ENCODE measurements at regions not wholly inside any gene's neighbourhood (a gene's known extent, or its start where the extent isn't known, plus 50 kb on each side); places are given as distances from the start of the nearest gene placed in this dataset.
"Not testable (repeated sequence)": the region's sequence is repeated elsewhere in the genome, so short reads cannot be mapped to it uniquely, and the experiment has no call there.

DNA sequence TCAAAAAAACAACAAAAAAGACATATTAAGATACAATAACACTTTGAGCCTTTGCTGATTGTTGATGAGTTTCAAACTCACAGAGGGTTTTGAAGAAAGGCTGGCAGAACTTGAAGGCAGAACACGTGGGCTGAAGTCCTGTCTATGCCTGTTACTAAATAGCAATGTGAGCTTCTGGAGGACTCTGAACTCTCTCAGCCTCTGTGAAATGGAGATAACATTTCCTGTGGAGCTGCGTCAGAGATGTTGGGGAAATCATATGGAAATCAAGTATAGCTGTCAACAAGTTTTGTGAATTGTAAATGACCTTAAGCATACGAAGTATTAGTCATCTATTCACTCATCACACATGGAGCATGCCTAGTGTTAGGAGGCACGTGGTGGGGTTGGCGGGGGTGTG is 130.4 kb upstream of the ERV3-1 start:
- no CpG with 5 or more reads among the region's 5 CpGs for WGBS, 2 experiments
- H3K9me3 ChIP-seq (ENCODE audit: control insufficient read depth, low read length); H3K4me3 ChIP-seq (ENCODE audit: insufficient read depth, low read depth, low read length); H3K27me3 ChIP-seq (ENCODE audit: control insufficient read depth, insufficient read depth, low read length, poor library complexity, severe bottlenecking); H3K27ac ChIP-seq (ENCODE audit: insufficient read depth, low read depth, low read length, poor library complexity, severe bottlenecking); H3K4me1 ChIP-seq (ENCODE audit: control insufficient read depth, insufficient read depth, low read length); H3K36me3 ChIP-seq (ENCODE audit: control insufficient read depth, insufficient read depth, low read length): not testable (repeated sequence)

DNA sequence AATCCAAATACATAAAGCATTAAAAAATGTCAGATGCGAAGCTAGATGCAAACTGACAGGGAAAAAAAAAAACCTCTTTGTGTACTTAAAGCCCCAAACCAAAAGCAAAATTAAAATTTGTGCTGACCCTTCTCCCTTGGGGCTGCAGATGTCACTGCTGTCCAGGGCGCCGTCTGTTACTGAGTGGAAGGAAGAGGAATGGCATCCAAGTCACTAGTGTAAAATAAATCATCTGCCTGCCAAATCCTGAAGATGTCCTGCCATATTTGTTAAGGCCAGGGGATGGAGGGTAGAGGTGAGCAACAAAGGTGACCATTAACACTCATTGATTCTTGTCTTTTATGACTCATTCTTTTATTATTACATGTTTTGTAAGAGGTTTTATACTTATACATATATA is 126.6 kb upstream of the ERV3-1 start:
- H3K9me3 ChIP-seq (ENCODE audit: control insufficient read depth, low read length); H3K27me3 ChIP-seq (ENCODE audit: control insufficient read depth, insufficient read depth, low read length, poor library complexity, severe bottlenecking); H3K36me3 ChIP-seq (ENCODE audit: control insufficient read depth, insufficient read depth, low read length); H3K4me1 ChIP-seq (ENCODE audit: control insufficient read depth, insufficient read depth, low read length); H3K27ac ChIP-seq (ENCODE audit: insufficient read depth, low read depth, low read length, poor library complexity, severe bottlenecking); H3K4me3 ChIP-seq (ENCODE audit: insufficient read depth, low read depth, low read length): not testable (repeated sequence)
- no CpG with 5 or more reads among the region's 3 CpGs for WGBS, 2 experiments

DNA sequence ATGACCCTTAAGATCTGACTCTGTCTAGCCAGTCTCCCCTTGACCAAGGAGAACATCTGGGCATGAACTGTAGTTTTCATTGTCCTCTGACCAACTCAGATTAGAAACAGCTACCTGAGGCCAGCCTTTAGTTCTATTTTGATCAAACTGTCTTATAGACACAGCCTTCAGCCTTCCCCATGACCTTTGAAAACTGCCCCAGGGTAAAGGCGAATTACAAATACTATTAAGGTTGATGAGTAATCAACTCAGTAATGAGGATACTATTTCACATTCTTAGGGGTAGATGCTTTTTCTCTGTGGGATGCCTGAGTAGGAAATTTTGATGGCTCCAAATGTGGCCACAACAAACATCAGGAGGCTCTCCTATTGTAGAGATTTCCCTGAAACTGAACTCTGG is 125.8 kb upstream of the ERV3-1 start:
- WGBS, 2 experiments: no CpG with 5 or more reads among the region's 1 CpG
- H3K4me3 ChIP-seq (ENCODE audit: insufficient read depth, low read depth, low read length); H3K36me3 ChIP-seq (ENCODE audit: control insufficient read depth, insufficient read depth, low read length); H3K9me3 ChIP-seq (ENCODE audit: control insufficient read depth, low read length); H3K27me3 ChIP-seq (ENCODE audit: control insufficient read depth, insufficient read depth, low read length, poor library complexity, severe bottlenecking); H3K4me1 ChIP-seq (ENCODE audit: control insufficient read depth, insufficient read depth, low read length); H3K27ac ChIP-seq (ENCODE audit: insufficient read depth, low read depth, low read length, poor library complexity, severe bottlenecking): not testable (repeated sequence)

DNA sequence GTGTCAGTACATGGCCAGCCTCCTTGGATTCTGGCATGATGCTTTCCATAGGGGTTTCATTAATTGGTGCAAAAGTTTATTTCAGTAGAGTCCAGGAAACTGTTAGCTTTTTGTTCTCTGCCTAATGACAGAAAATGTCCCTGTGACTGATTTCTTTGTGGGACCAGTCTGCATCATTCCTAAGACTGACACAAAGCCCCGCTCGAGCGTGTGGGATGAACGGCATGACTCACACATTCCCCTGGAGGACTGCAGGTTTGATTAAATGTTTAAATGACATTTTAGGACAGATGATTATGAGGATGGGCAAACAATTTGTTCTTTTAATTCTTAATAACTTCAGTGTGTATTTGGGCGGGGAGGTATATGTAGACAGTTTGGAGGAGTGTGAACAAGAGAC is 120.9 kb upstream of the ERV3-1 start:
- not testable (repeated sequence) for H3K36me3 ChIP-seq (ENCODE audit: control insufficient read depth, insufficient read depth, low read length); H3K27ac ChIP-seq (ENCODE audit: insufficient read depth, low read depth, low read length, poor library complexity, severe bottlenecking); H3K4me1 ChIP-seq (ENCODE audit: control insufficient read depth, insufficient read depth, low read length); H3K27me3 ChIP-seq (ENCODE audit: control insufficient read depth, insufficient read depth, low read length, poor library complexity, severe bottlenecking); H3K9me3 ChIP-seq (ENCODE audit: control insufficient read depth, low read length); H3K4me3 ChIP-seq (ENCODE audit: insufficient read depth, low read depth, low read length)
- no CpG with 5 or more reads among the region's 5 CpGs for WGBS, 2 experiments

DNA sequence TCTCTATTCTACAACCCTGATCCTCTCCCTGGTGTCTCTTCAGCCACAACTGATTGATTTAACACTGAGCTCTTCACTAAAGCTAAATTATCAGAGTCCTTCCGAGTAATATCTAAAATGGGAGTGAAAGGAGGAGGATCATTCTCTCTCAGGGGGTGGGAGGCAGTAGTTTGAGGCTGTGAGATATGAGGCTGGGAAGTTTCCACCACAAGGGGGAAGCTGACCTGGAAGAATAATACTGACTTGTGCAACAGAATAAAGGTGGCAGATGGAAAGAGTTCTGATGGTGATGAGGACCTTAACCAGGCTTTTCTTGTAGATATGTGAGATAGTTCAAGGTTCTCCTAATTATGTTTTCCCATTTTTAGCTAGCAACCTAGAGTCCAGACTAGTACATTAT is 118.1 kb upstream of the ERV3-1 start:
- H3K4me1 ChIP-seq (ENCODE audit: control insufficient read depth, insufficient read depth, low read length); H3K4me3 ChIP-seq (ENCODE audit: insufficient read depth, low read depth, low read length); H3K9me3 ChIP-seq (ENCODE audit: control insufficient read depth, low read length); H3K36me3 ChIP-seq (ENCODE audit: control insufficient read depth, insufficient read depth, low read length); H3K27me3 ChIP-seq (ENCODE audit: control insufficient read depth, insufficient read depth, low read length, poor library complexity, severe bottlenecking); H3K27ac ChIP-seq (ENCODE audit: insufficient read depth, low read depth, low read length, poor library complexity, severe bottlenecking): not testable (repeated sequence)
- no CpG with 5 or more reads among the region's 1 CpG for WGBS, 2 experiments

DNA sequence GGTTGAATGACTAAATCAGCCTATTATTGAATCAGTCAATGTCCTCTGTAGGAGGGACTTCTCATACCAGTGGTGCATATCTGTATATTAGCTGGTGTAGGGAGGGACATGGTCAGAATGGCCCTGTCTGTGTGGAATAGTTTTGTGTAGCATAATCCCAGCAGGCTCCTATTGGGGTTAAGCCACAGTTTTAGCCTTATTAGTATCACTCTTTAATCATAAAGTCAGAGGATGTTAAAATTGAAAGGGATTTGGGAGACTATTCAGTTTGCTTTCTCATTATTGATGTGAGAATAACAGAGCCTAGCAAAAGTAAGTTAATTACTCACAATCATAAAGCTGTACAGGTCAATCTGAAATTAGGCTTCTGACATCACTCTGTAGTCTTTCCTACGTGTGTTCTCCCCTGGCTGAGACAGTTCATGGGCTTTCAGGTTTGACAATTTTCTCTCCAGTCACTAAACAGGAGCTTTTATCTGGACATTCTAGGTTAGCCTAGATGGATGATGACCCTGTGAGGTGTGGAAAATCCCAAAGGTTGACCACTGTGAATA is 99.2 kb upstream of the ERV3-1 start:
- H3K4me1 ChIP-seq (ENCODE audit: control insufficient read depth, insufficient read depth, low read length); H3K27me3 ChIP-seq (ENCODE audit: control insufficient read depth, insufficient read depth, low read length, poor library complexity, severe bottlenecking); H3K9me3 ChIP-seq (ENCODE audit: control insufficient read depth, low read length); H3K27ac ChIP-seq (ENCODE audit: insufficient read depth, low read depth, low read length, poor library complexity, severe bottlenecking); H3K36me3 ChIP-seq (ENCODE audit: control insufficient read depth, insufficient read depth, low read length); H3K4me3 ChIP-seq (ENCODE audit: insufficient read depth, low read depth, low read length): not testable (repeated sequence)
- WGBS, 2 experiments: 91 to 95% methylated on average over 1 of the region's 1 CpG

DNA sequence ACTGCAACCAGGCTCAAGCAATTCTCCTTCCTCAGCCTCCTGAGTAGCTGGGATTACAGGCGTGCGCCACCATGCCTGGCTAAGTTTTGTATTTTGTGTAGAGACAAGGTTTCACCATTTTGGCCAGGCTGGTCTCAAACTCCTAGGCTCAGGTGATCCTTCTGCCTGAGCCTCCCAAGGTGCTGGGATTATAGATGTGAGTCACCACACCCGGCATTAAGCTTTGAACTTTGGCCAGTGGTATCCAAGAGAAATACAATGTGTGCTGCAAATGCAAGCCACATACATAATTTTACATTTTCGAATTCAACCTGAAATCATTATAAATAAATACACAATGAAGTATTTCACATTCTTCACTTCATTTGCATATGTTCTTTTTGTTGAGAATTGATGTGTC is 94.0 kb upstream of the ERV3-1 start:
- not testable (repeated sequence) for H3K36me3 ChIP-seq (ENCODE audit: control insufficient read depth, insufficient read depth, low read length); H3K27me3 ChIP-seq (ENCODE audit: control insufficient read depth, insufficient read depth, low read length, poor library complexity, severe bottlenecking)
- 86 to 87% methylated on average over 3 of the region's 4 CpGs for WGBS, 2 experiments

DNA sequence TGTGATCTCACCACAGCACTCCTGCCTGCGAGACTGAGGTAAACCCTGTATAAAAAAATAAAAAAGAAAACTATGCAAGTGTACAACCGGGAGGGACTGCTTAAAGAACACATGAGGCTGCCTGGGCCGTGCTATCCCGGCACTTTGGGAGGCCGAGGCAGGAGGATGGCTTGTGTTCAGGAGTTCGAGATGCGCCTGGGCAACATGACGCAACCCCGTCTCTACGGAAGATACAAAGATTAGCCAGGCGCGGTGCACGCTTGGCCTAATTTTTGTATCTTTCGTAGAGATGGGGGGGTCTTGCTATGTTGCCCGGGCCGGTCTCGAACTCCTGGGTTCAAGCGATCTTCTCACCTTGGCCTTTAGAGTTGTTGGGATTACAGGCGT is 75.2 kb upstream of the ERV3-1 start:
- not testable (repeated sequence) for H3K36me3 ChIP-seq (ENCODE audit: control insufficient read depth, insufficient read depth, low read length); H3K27me3 ChIP-seq (ENCODE audit: control insufficient read depth, insufficient read depth, low read length, poor library complexity, severe bottlenecking); H3K4me3 ChIP-seq (ENCODE audit: insufficient read depth, low read depth, low read length); H3K4me1 ChIP-seq (ENCODE audit: control insufficient read depth, insufficient read depth, low read length); H3K9me3 ChIP-seq (ENCODE audit: control insufficient read depth, low read length); H3K27ac ChIP-seq (ENCODE audit: insufficient read depth, low read depth, low read length, poor library complexity, severe bottlenecking)
- WGBS, 2 experiments: 95 to 96% methylated on average over 18 to 19 of the region's 19 CpGs

More for the DNA sequence above, 94.0 kb upstream of the ERV3-1 start:
- not testable (repeated sequence) for H3K9me3 ChIP-seq (ENCODE audit: control insufficient read depth, low read length); H3K27ac ChIP-seq (ENCODE audit: insufficient read depth, low read depth, low read length, poor library complexity, severe bottlenecking); H3K4me1 ChIP-seq (ENCODE audit: control insufficient read depth, insufficient read depth, low read length); H3K4me3 ChIP-seq (ENCODE audit: insufficient read depth, low read depth, low read length)

DNA sequence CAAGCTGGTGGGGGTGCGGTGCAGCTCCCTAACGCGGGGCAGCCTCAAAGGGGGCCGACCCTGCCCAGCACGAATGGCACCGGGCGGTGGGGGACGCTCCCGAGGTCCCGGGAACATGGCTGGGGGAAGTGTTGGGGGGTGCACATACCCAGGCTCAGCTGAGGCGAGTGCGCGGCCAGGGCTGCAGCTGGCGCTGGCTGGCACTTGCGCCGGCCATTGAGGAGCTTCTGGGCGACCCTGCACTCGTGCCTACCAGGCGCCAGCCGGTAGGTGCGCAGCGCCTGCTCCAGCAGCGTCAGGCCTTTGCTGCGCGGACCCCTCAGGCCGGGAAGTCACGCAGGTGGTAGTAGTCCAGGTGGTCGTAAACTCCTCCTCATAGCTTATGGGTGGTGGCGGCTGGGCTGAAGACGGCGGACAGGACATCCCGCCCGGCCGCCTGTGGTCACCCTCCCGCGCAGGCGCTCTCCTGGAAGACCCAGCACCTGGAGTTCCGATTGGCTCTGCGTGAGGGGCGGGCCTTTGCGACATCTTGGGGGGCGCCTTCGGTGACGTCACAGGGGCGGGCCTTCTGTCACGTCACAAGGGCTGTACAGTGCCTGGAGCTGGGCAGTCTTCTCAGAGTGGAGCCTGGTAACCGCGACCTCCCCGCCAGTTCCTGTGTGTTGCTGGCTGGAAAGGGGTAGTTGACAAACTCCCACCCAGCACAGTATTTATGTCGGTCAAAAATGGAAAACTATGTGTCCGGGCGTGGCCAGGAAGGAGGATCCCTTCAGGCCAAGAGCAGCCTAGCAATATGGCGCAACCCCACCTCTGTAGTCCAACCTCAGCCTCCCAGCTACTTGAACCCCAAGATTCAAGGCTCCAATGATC is 74.5 kb upstream of the ERV3-1 start:
- H3K9me3 ChIP-seq (ENCODE audit: control insufficient read depth, low read length); H3K27ac ChIP-seq (ENCODE audit: insufficient read depth, low read depth, low read length, poor library complexity, severe bottlenecking); H3K36me3 ChIP-seq (ENCODE audit: control insufficient read depth, insufficient read depth, low read length); H3K27me3 ChIP-seq (ENCODE audit: control insufficient read depth, insufficient read depth, low read length, poor library complexity, severe bottlenecking); H3K4me1 ChIP-seq (ENCODE audit: control insufficient read depth, insufficient read depth, low read length): not testable (repeated sequence)
- peak overlapping the region; percentile 55 for H3K4me3 ChIP-seq (ENCODE audit: insufficient read depth, low read depth, low read length)
- WGBS, 2 experiments: 16 to 17% methylated on average over 52 of the region's 53 CpGs

DNA sequence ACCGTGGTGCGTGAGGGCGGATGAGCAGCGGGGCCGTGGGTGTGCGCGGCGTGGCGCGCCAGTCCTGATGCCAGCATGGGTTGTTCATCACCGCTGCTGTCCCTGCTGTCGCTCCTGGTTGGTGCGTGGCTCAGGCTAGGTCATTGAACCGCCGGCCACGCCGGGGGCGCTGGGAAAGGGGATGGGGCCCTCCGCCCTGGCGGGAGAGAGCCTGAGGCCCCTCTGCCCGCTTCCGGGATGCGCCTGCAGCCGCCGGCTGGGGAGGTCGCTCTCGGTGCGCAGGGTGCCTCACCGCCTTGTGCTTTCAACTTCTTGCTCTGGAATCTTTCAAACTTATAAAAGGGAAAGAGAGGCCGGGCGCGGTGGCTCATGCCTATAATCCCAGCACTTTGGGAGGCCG is 68.5 kb upstream of the ERV3-1 start:
- 85 to 92% methylated on average over 20 to 22 of the region's 33 CpGs for WGBS, 2 experiments
- H3K27me3 ChIP-seq (ENCODE audit: control insufficient read depth, insufficient read depth, low read length, poor library complexity, severe bottlenecking); H3K4me3 ChIP-seq (ENCODE audit: insufficient read depth, low read depth, low read length): not testable (repeated sequence)

DNA sequence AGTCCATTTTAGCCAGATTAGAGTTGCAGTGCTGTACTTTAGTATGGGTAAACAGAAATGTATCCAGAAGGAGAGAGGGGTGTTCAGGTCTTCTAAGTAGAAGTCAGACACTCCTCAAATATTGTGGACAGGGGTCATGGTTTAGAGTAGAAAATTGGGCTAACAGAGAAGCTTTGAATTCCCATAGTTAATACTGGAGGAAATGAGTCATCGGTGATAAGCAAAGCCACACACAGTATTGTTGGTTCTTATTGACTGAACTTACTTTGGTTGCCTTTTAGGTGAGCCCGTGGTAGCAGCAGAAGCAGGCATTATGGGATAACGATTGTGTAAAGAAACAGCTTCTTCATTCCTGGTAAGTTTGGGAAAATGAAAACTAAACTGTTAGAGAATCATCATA is 66.7 kb upstream of the ERV3-1 start:
- not testable (repeated sequence) for H3K4me3 ChIP-seq (ENCODE audit: insufficient read depth, low read depth, low read length); H3K27ac ChIP-seq (ENCODE audit: insufficient read depth, low read depth, low read length, poor library complexity, severe bottlenecking); H3K27me3 ChIP-seq (ENCODE audit: control insufficient read depth, insufficient read depth, low read length, poor library complexity, severe bottlenecking); H3K36me3 ChIP-seq (ENCODE audit: control insufficient read depth, insufficient read depth, low read length); H3K9me3 ChIP-seq (ENCODE audit: control insufficient read depth, low read length); H3K4me1 ChIP-seq (ENCODE audit: control insufficient read depth, insufficient read depth, low read length)
- WGBS, 2 experiments: 83% methylated on average over 1 of the region's 3 CpGs; no CpG with 5 or more reads in 1 of the 2 experiments

More for the DNA sequence above, 68.5 kb upstream of the ERV3-1 start:
- not testable (repeated sequence) for H3K9me3 ChIP-seq (ENCODE audit: control insufficient read depth, low read length); H3K36me3 ChIP-seq (ENCODE audit: control insufficient read depth, insufficient read depth, low read length); H3K4me1 ChIP-seq (ENCODE audit: control insufficient read depth, insufficient read depth, low read length); H3K27ac ChIP-seq (ENCODE audit: insufficient read depth, low read depth, low read length, poor library complexity, severe bottlenecking)
